ENCODE measurements at regions not wholly inside any gene's neighbourhood (a gene's known extent, or its start where the extent isn't known, plus 50 kb on each side); places are given as distances from the start of the nearest gene placed in this dataset.
"Not testable (repeated sequence)": the region's sequence is repeated elsewhere in the genome, so short reads cannot be mapped to it uniquely, and the experiment has no call there.

DNA sequence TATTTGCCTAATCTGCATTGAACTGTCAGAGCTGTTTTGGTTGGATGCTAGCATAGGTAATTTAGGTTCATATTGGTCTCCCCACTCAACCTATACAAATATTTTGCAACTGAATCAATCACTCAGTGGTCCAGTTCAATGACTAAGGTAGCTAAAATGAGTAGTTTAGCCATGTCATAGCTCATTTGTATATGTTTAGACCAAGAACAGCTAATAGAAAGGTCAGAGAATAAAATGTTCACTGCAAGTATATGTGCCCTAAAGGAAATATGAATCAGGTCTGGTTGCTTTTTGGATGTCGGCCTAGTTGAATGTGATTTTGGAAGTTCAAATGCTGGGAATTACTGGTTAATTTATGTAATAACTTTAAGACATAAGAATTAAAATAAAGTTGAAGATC lies 883.9 kb downstream of the LRFN5 start:
- TF ChIP-seq CSDC2 (CRISPR knock-in tag; IDR thresholded peaks at IDR 0.05) (no peak), ISL1 (CRISPR knock-in tag; IDR thresholded peaks at IDR 0.05) (no peak), OSR1 (CRISPR knock-in tag; IDR thresholded peaks at IDR 0.05) (no peak), SNAI2 (CRISPR knock-in tag; IDR thresholded peaks at IDR 0.05) (no peak), GLIS3 (CRISPR knock-in tag; IDR thresholded peaks at IDR 0.05) (no peak), RARB (CRISPR knock-in tag; IDR thresholded peaks at IDR 0.05) (no peak), PATZ1 (CRISPR knock-in tag; IDR thresholded peaks at IDR 0.05; ENCODE audit: borderline replicate concordance) (no peak), ESRRG (CRISPR knock-in tag; IDR thresholded peaks at IDR 0.05) (no peak), TOX (CRISPR knock-in tag; IDR thresholded peaks at IDR 0.05; ENCODE audit: borderline replicate concordance) (no peak)
- TF ChIP-seq, protein P1, sequence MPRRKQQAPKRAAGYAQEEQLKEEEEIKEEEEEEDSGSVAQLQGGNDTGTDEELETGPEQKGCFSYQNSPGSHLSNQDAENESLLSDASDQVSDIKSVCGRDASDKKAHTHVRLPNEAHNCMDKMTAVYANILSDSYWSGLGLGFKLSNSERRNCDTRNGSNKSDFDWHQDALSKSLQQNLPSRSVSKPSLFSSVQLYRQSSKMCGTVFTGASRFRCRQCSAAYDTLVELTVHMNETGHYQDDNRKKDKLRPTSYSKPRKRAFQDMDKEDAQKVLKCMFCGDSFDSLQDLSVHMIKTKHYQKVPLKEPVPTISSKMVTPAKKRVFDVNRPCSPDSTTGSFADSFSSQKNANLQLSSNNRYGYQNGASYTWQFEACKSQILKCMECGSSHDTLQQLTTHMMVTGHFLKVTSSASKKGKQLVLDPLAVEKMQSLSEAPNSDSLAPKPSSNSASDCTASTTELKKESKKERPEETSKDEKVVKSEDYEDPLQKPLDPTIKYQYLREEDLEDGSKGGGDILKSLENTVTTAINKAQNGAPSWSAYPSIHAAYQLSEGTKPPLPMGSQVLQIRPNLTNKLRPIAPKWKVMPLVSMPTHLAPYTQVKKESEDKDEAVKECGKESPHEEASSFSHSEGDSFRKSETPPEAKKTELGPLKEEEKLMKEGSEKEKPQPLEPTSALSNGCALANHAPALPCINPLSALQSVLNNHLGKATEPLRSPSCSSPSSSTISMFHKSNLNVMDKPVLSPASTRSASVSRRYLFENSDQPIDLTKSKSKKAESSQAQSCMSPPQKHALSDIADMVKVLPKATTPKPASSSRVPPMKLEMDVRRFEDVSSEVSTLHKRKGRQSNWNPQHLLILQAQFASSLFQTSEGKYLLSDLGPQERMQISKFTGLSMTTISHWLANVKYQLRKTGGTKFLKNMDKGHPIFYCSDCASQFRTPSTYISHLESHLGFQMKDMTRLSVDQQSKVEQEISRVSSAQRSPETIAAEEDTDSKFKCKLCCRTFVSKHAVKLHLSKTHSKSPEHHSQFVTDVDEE (CRISPR knock-in tag; IDR thresholded peaks at IDR 0.05), result no peak
- TF ChIP-seq, protein P2, sequence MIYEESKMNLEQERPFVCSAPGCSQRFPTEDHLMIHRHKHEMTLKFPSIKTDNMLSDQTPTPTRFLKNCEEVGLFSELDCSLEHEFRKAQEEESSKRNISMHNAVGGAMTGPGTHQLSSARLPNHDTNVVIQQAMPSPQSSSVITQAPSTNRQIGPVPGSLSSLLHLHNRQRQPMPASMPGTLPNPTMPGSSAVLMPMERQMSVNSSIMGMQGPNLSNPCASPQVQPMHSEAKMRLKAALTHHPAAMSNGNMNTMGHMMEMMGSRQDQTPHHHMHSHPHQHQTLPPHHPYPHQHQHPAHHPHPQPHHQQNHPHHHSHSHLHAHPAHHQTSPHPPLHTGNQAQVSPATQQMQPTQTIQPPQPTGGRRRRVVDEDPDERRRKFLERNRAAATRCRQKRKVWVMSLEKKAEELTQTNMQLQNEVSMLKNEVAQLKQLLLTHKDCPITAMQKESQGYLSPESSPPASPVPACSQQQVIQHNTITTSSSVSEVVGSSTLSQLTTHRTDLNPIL (CRISPR knock-in tag; IDR thresholded peaks at IDR 0.05; ENCODE audit: low read depth), result no peak
- ATAC-seq, result no peak

DNA sequence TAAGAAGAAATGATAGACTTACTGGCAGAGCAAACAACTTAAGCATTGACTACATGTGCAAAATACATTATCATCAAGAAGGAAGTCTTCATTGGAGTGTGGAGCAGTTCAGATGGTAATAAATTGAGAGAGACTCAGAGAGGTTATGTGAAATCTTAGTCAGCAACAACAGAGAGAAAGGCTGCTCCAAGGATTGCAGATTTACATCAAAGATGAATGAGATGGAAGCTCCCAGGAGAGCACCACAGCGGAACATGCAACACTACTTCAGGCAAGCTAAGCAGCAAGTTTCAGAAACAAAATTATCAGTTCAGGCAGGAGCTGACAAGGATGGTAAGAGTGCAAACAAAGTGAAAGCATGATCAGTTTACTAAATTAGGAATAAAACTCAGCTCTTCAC lies 882.3 kb downstream of the LRFN5 start:
- TF ChIP-seq ZNF70 (CRISPR knock-in tag; IDR thresholded peaks at IDR 0.05) (no peak), PATZ1 (CRISPR knock-in tag; IDR thresholded peaks at IDR 0.05; ENCODE audit: borderline replicate concordance) (no peak), TOX (CRISPR knock-in tag; IDR thresholded peaks at IDR 0.05; ENCODE audit: borderline replicate concordance) (no peak), SNAI2 (CRISPR knock-in tag; IDR thresholded peaks at IDR 0.05) (no peak), CSDC2 (CRISPR knock-in tag; IDR thresholded peaks at IDR 0.05) (no peak), GLIS3 (CRISPR knock-in tag; IDR thresholded peaks at IDR 0.05) (no peak), ZFP3 (CRISPR knock-in tag; IDR thresholded peaks at IDR 0.05) (no peak), ARNTL (CRISPR knock-in tag; IDR thresholded peaks at IDR 0.05; ENCODE audit: borderline replicate concordance, low read depth) (no peak), PPARA (CRISPR knock-in tag; IDR thresholded peaks at IDR 0.05; ENCODE audit: borderline replicate concordance) (no peak), OSR1 (CRISPR knock-in tag; IDR thresholded peaks at IDR 0.05) (no peak)
- TF ChIP-seq, protein P1 (CRISPR knock-in tag; IDR thresholded peaks at IDR 0.05), result no peak
- TF ChIP-seq, protein P3, sequence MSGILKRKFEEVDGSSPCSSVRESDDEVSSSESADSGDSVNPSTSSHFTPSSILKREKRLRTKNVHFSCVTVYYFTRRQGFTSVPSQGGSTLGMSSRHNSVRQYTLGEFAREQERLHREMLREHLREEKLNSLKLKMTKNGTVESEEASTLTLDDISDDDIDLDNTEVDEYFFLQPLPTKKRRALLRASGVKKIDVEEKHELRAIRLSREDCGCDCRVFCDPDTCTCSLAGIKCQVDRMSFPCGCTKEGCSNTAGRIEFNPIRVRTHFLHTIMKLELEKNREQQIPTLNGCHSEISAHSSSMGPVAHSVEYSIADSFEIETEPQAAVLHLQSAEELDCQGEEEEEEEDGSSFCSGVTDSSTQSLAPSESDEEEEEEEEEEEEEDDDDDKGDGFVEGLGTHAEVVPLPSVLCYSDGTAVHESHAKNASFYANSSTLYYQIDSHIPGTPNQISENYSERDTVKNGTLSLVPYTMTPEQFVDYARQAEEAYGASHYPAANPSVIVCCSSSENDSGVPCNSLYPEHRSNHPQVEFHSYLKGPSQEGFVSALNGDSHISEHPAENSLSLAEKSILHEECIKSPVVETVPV (CRISPR knock-in tag; IDR thresholded peaks at IDR 0.05), result no peak
- no peak for ATAC-seq

DNA sequence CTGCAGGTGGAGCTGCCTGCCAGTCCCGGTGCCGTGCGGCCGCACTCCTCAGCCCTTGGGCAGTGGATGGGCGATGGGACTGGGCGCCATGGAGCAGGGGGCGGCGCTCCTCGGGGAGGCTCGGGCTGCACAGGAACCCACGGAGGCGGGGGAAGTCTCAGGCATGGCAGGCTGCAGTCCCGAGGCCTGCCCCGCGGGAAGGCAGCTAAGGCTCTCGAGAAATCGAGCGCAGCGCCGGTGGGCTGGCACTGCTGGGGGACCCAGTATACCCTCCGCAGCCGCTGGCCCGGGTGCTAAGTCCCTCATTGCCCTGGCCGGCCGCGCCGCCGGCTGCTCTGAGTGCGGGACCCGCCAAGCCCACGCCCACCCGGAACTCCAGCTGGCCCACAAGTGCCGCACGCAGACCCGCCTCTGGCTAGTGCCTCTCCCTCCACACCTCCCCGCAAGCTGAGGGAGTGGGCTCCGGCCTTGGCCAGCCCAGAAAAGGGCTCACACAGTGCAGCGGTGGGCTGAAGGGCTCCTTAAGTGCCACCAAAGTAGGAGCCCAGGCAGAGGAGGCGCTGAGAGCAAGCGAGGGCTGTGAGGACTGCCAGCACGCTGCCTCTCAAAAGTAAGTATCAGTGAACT lies 875.8 kb downstream of the LRFN5 start:
- ATAC-seq, result not testable (repeated sequence)

DNA sequence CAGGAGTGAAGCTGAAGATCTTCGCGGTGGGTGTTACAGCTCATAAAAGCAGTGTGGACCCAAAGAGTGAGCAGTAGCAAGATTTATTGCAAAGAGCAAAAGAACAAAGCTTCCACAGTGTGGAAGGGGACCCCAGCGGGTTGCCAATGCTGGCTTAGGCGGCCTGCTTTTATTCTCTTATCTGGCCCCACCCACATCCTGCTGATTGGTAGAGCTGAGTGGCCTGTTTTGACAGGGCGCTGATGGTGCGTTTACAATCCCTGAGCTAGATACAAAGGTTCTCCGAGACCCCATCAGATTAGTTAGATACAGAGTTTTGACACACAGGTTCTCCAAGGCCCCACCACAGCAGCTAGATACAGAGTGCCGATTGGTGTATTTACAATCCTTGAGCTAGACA lies 875.0 kb downstream of the LRFN5 start:
- ATAC-seq, result not testable (repeated sequence)
